Thymus (tissue), 11 donors: ENCODE measurements at regions not wholly inside any gene's neighbourhood (a gene's known extent, or its start where the extent isn't known, plus 50 kb on each side); places are given as distances from the start of the nearest gene placed in this dataset.

Experiments
- DNase-seq, 9 donors: peaks; one replicate each; pipeline ENCODE4 v3.0.0-alpha.2; 2013; ENCODE audit warnings: low spot score in 9 of 9, low read depth in 6 of 9, missing footprints in 1 of 9
- H3K27ac ChIP-seq, 2 donors: one replicate each; pipeline ENCODE4 v1.5.1; 2013; ENCODE audit warnings: control low read depth in 1 of 2, low read depth in 1 of 2, low read length in 1 of 2, mild to moderate bottlenecking in 1 of 2, moderate library complexity in 1 of 2
- H3K27me3 ChIP-seq, 2 donors: one replicate each; pipeline ENCODE4 v1.5.1; 2013; ENCODE audit warnings: low read length in 1 of 2; ENCODE audit not compliant: control insufficient read depth in 2 of 2, insufficient read depth in 1 of 2
- H3K36me3 ChIP-seq, 2 donors: one replicate each; pipeline ENCODE4 v1.5.1; 2013; ENCODE audit warnings: low read length in 1 of 2, mild to moderate bottlenecking in 1 of 2, moderate library complexity in 1 of 2; ENCODE audit not compliant: control insufficient read depth in 2 of 2, insufficient read depth in 2 of 2
- H3K4me1 ChIP-seq, 2 donors: one replicate each; pipeline ENCODE4 v1.5.1; 2013; ENCODE audit warnings: low read length in 2 of 2; ENCODE audit not compliant: control insufficient read depth in 2 of 2, insufficient read depth in 2 of 2
- H3K4me3 ChIP-seq, 2 donors: one replicate each; pipeline ENCODE4 v1.5.1; 2013; ENCODE audit warnings: low read length in 2 of 2, control low read depth in 1 of 2, mild to moderate bottlenecking in 1 of 2
- H3K9me3 ChIP-seq, 2 donors: one replicate each; pipeline ENCODE4 v1.5.1; 2013; ENCODE audit warnings: low read length in 1 of 2, mild to moderate bottlenecking in 1 of 2; ENCODE audit not compliant: control insufficient read depth in 2 of 2, insufficient read depth in 1 of 2
- WGBS: extraction: QIAGEN DNeasy Blood & Tissue Kit; methylation state at CpG from one replicate; pipeline ENCODE4 v1.1.7; 2013; 5-methylcytosine and 5-hydroxymethylcytosine counted together
- donor health status: healthy.

GRCh38 chr7:153381275-153382040 lies 621.9 kb downstream of the ACTR3B start:
- H3K9me3 ChIP-seq, result no peaks in the 10 kb centered on the region
- H3K4me3 ChIP-seq, result no peak overlapping the region
- no peaks in the 10 kb centered on the region for H3K27me3 ChIP-seq
- 20% methylated on average over 13 of the region's 13 CpGs for WGBS
- H3K36me3 ChIP-seq, result no peaks in the 10 kb centered on the region
- DNase-seq, result peak in 3 of 9 donors; percentile 4 to 19 (median 12)
- H3K4me1 ChIP-seq, result no peaks in the 10 kb centered on the region
- no peak overlapping the region for H3K27ac ChIP-seq

DNA sequence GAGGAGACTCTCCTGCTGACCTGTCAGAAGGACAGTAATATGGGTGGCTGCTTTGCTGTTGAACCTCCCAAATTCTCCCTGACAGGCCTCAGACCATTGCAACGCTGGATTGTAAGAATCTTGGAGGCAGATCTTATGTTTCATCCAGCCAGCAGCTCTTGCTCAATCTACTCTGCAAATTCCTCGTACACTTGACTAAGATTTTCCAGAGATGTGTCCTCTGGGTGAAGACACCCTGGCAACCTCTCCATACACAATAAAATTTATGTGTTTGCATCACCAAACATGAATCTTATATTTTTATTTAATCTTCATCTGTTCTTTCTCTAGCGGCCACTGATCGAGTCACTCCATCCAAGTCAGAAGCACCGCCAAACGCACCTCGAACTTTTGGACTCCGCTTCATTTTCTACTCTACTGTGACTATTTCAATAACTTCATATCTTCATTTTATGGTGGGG lies 623.1 kb downstream of the ACTR3B start:
- DNase-seq, result no peak

GRCh38 chr7:153383781-153384180 lies 624.2 kb downstream of the ACTR3B start:
- H3K9me3 ChIP-seq, result no peaks in the 10 kb centered on the region
- H3K27me3 ChIP-seq, result no peaks in the 10 kb centered on the region
- no peak overlapping the region for H3K4me3 ChIP-seq
- no peak overlapping the region for H3K27ac ChIP-seq
- WGBS, result 73% methylated on average over 1 of the region's 1 CpG
- H3K36me3 ChIP-seq, result no peaks in the 10 kb centered on the region
- no peak for DNase-seq
- H3K4me1 ChIP-seq, result peaks cover 0 to 2% of the 10 kb centered on the region in 2 donors

More for the DNA sequence above, 623.1 kb downstream of the ACTR3B start:
- H3K4me1 ChIP-seq, result no peaks in the 10 kb centered on the region
- H3K4me3 ChIP-seq, result no peak overlapping the region
- H3K27me3 ChIP-seq, result no peaks in the 10 kb centered on the region
- WGBS, result 91% methylated on average over 8 of the region's 8 CpGs
- no peaks in the 10 kb centered on the region for H3K36me3 ChIP-seq
- no peak overlapping the region for H3K27ac ChIP-seq
- no peaks in the 10 kb centered on the region for H3K9me3 ChIP-seq

GRCh38 chr7:153385502-153385901 lies 626.0 kb downstream of the ACTR3B start:
- Histone ChIP-seq H3K4me3 (no peak overlapping the region), H3K4me1 (peaks cover 0 to 4% of the 10 kb centered on the region in 2 donors), H3K27ac (no peak overlapping the region), H3K27me3 (no peaks in the 10 kb centered on the region), H3K36me3 (no peaks in the 10 kb centered on the region), H3K9me3 (no peaks in the 10 kb centered on the region)
- WGBS, result 86% methylated on average over 2 of the region's 2 CpGs
- no peak for DNase-seq

DNA sequence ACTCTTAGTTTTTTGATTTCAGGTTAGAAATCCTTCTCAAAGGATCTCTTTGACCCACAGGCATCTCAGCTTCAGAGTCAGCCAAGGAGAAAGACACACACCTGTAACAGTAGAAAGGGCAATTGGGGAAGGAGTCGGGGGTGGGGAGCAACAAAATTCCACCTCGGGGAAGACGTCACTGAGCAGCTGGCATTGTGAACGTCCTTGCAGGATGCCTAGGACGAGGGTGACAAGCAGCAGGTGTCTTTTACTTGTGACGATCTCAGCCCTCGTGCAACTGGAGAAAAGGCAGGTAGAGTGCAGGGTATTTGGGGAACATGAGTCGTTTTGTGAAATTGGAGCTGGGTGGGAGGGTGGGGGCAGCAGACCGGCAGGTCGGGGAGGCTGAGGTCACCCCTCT lies 627.0 kb downstream of the ACTR3B start:
- Histone ChIP-seq H3K4me1 (peaks cover 0 to 4% of the 10 kb centered on the region in 2 donors), H3K36me3 (no peaks in the 10 kb centered on the region), H3K4me3 (no peak overlapping the region), H3K27me3 (no peaks in the 10 kb centered on the region), H3K27ac (no peak overlapping the region), H3K9me3 (no peaks in the 10 kb centered on the region)
- no peak for DNase-seq
- WGBS, result 82% methylated on average over 10 of the region's 10 CpGs

DNA sequence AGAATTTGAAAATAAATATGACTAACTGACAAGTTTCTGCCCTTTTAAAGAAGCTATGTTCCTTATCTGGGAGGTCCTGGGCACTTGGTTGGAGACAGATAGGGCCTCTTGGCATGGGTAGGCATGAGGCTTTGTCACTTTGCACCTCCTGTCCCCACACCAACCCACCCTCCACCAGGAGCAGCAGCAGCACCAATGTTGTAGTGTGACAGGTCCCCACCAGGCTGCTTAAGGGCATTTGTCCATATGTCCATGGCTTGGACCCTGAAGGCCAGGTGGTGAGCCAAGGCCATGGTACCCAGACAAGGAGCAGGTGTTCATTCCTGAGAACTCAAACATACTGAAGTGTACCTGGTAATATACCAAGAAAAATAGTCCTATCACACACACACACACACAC lies 629.1 kb downstream of the ACTR3B start:
- H3K27me3 ChIP-seq, result no peaks in the 10 kb centered on the region
- H3K27ac ChIP-seq, result no peak overlapping the region
- H3K4me1 ChIP-seq, result peaks cover 0 to 4% of the 10 kb centered on the region in 2 donors
- DNase-seq, result no peak
- H3K36me3 ChIP-seq, result no peaks in the 10 kb centered on the region
- H3K4me3 ChIP-seq, result no peak overlapping the region
- H3K9me3 ChIP-seq, result no peaks in the 10 kb centered on the region

- no peaks in the 10 kb centered on the region for H3K36me3 ChIP-seq
- no peaks in the 10 kb centered on the region for H3K27me3 ChIP-seq
- H3K27ac ChIP-seq, result no peak overlapping the region
- DNase-seq, result peak in 1 of 9 donors; percentile 27
- H3K4me3 ChIP-seq, result no peak overlapping the region
- 89% methylated on average over 3 of the region's 3 CpGs for WGBS
- peaks cover 0 to 4% of the 10 kb centered on the region in 2 donors for H3K4me1 ChIP-seq
- no peaks in the 10 kb centered on the region for H3K9me3 ChIP-seq
Measured at GRCh38 chr7:153389261-153389660, 629.7 kb downstream of the ACTR3B start.

- DNase-seq, result no peak
- Histone ChIP-seq H3K36me3 (no peaks in the 10 kb centered on the region), H3K9me3 (no peaks in the 10 kb centered on the region), H3K27ac (no peak overlapping the region), H3K4me3 (no peak overlapping the region), H3K4me1 (peaks cover 0 to 4% of the 10 kb centered on the region in 2 donors), H3K27me3 (no peaks in the 10 kb centered on the region)
- WGBS, result 55% methylated on average over 2 of the region's 2 CpGs
Measured at GRCh38 chr7:153390955-153391354, 631.4 kb downstream of the ACTR3B start.

DNA sequence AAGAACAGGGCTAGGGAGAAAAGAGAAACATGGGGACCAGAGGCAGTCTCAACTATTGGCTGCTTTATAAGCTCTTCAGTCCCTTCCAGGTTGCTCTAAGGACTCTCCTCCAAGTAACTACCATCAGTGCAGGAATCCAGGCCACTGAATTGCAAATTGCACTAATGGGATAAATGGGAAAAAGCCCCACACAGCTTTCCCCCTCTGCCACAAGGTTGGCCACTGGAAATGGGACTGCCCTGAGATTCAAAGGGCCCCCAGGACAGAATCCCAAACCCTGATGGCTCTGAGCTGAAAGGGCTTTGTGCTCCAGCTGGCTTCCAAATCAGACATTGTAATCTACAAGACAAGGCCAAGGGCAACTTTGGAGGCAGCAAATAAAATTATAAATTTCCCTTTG lies 633.2 kb downstream of the ACTR3B start:
- Histone ChIP-seq H3K4me1 (peaks cover 0 to 4% of the 10 kb centered on the region in 2 donors), H3K9me3 (no peaks in the 10 kb centered on the region)

More for the DNA sequence above, 633.2 kb downstream of the ACTR3B start:
- no peaks in the 10 kb centered on the region for H3K27me3 ChIP-seq
- no peak overlapping the region for H3K27ac ChIP-seq
- no peaks in the 10 kb centered on the region for H3K36me3 ChIP-seq
- no peak overlapping the region for H3K4me3 ChIP-seq
- DNase-seq, result no peak
